HepG2 (cell line): ENCODE measurements at regions not wholly inside any gene's neighbourhood (a gene's known extent, or its start where the extent isn't known, plus 50 kb on each side); places are given as distances from the start of the nearest gene placed in this dataset.

ENCODE experiments used
- DMAP1 ChIP-seq: IDR thresholded peaks from 2 replicates; pipeline ENCODE4 v1.6.1; 2016
- EED ChIP-seq: sonication (generic); formaldehyde crosslinking; IDR thresholded peaks from 2 replicates; pipeline ENCODE4 v1.5.0; 2020; ENCODE audit warnings: mild to moderate bottlenecking, missing genetic modification reagents
- IKZF1 ChIP-seq: fragments of 450-650 bp; IDR thresholded peaks from 2 replicates; pipeline ENCODE4 v1.7.1; 2016
- POLR2A ChIP-seq, 2 experiments: IDR thresholded peaks; 2 replicates each; pipeline ENCODE4 v1.6.1; 2011; ENCODE audit warnings: low read depth in 2 of 2, low read length in 2 of 2, mild to moderate bottlenecking in 1 of 2, moderate library complexity in 1 of 2; ENCODE audit not compliant: insufficient read depth in 1 of 2
- RNF2 ChIP-seq: fragments of 450-650 bp; conservative IDR thresholded peaks from 2 replicates; pipeline ENCODE4 v1.6.1; 2016; ENCODE audit warnings: low read depth
- SP4 ChIP-seq: sonication (generic); formaldehyde crosslinking; IDR thresholded peaks from 2 replicates; pipeline ENCODE4 v1.8.1; 2023; ENCODE audit warnings: mild to moderate bottlenecking, missing genetic modification reagents
- TP53 ChIP-seq: sonication (generic); formaldehyde crosslinking; conservative IDR thresholded peaks from 2 replicates; pipeline ENCODE4 v1.4.0; 2020; ENCODE audit warnings: missing genetic modification reagents
- U2AF1 ChIP-seq: fragments of 200-400 bp; formaldehyde crosslinking; optimal IDR thresholded peaks from 2 replicates; pipeline ENCODE3; 2017; ENCODE audit warnings: mild to moderate bottlenecking, low read depth, low read length
- TF ChIP-seq, protein P1 (sequence below): fragments of 450-650 bp; IDR thresholded peaks from 2 replicates; pipeline ENCODE4 v1.6.1; 2016
- TF ChIP-seq, protein P2 (sequence below): sonication (generic); formaldehyde crosslinking; IDR thresholded peaks from 2 replicates; pipeline ENCODE4 v1.4.0; 2020; ENCODE audit warnings: missing genetic modification reagents
- TF ChIP-seq, protein P3 (sequence below): IDR thresholded peaks from 2 replicates; pipeline ENCODE4 v1.6.1; 2012; ENCODE audit warnings: inconsistent platforms
- TF ChIP-seq, protein P4 (sequence below): sonication (generic); formaldehyde crosslinking; IDR thresholded peaks from 2 replicates; pipeline ENCODE4 v1.5.0; 2020; ENCODE audit warnings: mild to moderate bottlenecking, missing genetic modification reagents, moderate library complexity

DNA sequence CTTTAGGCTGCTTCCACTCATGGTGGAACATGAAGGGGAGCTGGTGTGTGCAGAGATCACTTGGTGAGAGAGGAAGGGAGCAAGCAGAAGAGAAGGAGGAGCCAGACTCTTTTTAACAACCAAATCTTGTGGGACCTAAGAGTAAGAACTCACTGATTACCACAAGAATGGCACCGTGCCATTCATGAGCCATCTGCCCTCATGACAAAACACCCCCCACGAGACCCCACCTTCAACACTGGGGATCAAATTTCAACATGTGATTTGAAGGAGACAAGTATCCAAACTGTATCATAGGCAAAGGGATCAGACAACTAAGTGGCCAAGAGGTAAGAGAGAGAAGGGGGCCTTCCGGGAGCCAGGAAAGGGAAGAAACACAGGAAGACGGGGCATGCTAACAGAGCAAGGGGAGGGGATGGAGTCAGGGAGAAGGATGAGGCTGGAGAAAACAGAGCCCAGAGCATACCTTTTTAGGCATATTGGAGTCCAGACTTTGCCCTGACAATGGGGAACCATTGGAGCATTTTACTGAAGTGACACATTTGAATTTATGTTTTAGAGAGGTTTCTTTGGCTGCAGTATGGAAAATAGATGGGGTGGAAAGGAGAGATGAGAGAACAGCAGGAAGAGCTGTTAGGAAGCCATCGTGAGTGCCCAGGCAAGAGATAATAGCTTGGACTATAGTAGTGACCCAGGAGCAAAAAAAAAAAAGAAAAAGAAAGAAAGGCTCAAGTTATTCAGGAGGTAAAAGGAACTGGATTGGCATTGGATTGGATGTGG, 204.4 kb upstream of the NUDT4 start:
- TF ChIP-seq IKZF1 (no peak), RNF2 (no peak), POLR2A (IDR thresholded peaks at IDR 0.05; ENCODE audit: insufficient read depth in 1 of 2, low read depth in 2 of 2, low read length in 2 of 2) (no peak), DMAP1 (no peak), SP4 (no peak), EED (CRISPR knock-in tag) (no peak), TP53 (CRISPR knock-in tag) (no peak), U2AF1 (no peak)
- TF ChIP-seq, protein P1, sequence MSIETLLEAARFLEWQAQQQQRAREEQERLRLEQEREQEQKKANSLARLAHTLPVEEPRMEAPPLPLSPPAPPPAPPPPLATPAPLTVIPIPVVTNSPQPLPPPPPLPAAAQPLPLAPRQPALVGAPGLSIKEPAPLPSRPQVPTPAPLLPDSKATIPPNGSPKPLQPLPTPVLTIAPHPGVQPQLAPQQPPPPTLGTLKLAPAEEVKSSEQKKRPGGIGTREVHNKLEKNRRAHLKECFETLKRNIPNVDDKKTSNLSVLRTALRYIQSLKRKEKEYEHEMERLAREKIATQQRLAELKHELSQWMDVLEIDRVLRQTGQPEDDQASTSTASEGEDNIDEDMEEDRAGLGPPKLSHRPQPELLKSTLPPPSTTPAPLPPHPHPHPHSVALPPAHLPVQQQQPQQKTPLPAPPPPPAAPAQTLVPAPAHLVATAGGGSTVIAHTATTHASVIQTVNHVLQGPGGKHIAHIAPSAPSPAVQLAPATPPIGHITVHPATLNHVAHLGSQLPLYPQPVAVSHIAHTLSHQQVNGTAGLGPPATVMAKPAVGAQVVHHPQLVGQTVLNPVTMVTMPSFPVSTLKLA: no peak
- TF ChIP-seq, protein P2, sequence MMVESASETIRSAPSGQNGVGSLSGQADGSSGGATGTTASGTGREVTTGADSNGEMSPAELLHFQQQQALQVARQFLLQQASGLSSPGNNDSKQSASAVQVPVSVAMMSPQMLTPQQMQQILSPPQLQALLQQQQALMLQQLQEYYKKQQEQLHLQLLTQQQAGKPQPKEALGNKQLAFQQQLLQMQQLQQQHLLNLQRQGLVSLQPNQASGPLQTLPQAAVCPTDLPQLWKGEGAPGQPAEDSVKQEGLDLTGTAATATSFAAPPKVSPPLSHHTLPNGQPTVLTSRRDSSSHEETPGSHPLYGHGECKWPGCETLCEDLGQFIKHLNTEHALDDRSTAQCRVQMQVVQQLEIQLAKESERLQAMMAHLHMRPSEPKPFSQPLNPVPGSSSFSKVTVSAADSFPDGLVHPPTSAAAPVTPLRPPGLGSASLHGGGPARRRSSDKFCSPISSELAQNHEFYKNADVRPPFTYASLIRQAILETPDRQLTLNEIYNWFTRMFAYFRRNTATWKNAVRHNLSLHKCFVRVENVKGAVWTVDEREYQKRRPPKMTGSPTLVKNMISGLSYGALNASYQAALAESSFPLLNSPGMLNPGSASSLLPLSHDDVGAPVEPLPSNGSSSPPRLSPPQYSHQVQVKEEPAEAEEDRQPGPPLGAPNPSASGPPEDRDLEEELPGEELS (CRISPR knock-in tag): no peak
- TF ChIP-seq, protein P3, sequence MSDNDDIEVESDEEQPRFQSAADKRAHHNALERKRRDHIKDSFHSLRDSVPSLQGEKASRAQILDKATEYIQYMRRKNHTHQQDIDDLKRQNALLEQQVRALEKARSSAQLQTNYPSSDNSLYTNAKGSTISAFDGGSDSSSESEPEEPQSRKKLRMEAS: no peak
- TF ChIP-seq, protein P4, sequence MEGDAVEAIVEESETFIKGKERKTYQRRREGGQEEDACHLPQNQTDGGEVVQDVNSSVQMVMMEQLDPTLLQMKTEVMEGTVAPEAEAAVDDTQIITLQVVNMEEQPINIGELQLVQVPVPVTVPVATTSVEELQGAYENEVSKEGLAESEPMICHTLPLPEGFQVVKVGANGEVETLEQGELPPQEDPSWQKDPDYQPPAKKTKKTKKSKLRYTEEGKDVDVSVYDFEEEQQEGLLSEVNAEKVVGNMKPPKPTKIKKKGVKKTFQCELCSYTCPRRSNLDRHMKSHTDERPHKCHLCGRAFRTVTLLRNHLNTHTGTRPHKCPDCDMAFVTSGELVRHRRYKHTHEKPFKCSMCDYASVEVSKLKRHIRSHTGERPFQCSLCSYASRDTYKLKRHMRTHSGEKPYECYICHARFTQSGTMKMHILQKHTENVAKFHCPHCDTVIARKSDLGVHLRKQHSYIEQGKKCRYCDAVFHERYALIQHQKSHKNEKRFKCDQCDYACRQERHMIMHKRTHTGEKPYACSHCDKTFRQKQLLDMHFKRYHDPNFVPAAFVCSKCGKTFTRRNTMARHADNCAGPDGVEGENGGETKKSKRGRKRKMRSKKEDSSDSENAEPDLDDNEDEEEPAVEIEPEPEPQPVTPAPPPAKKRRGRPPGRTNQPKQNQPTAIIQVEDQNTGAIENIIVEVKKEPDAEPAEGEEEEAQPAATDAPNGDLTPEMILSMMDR: no peak
